Keratinocyte (primary cell): ENCODE measurements at regions not wholly inside any gene's neighbourhood (a gene's known extent, or its start where the extent isn't known, plus 50 kb on each side); places are given as distances from the start of the nearest gene placed in this dataset.

ENCODE experiments used
- DNase-seq: peaks from one replicate; pipeline ENCODE4 v3.0.0-alpha.2; 2011; ENCODE audit warnings: low read depth, missing footprints, low spot score
- FAIRE-seq: peaks from 2 replicates; lab custom pipeline; 2011; peaks lifted over from hg19 to GRCh38; lab: Jason Lieb, UNC
- H2AFZ ChIP-seq: 2 replicates; pipeline ENCODE4 v1.6.0; 2012; ENCODE audit warnings: low read length, control low read depth, inconsistent platforms; ENCODE audit not compliant: control insufficient read depth
- H3K27ac ChIP-seq: 2 replicates; pipeline ENCODE4 v1.5.1; 2011; ENCODE audit warnings: low read length; ENCODE audit not compliant: control insufficient read depth, insufficient read depth
- H3K27me3 ChIP-seq: 3 replicates; pipeline ENCODE4 v1.6.0; 2011; ENCODE audit warnings: low read length; ENCODE audit not compliant: control insufficient read depth, insufficient read depth; ENCODE audit errors: extremely low read depth
- H3K36me3 ChIP-seq, 2 experiments: 2 replicates in 1 of 2; 3 replicates in 1 of 2; pipeline ENCODE4 v1.5.1; 2011; ENCODE audit warnings: low read length in 2 of 2, mild to moderate bottlenecking in 1 of 2; ENCODE audit not compliant: control insufficient read depth in 2 of 2, insufficient read depth in 2 of 2; ENCODE audit errors: extremely low read depth in 1 of 2
- H3K4me1 ChIP-seq: 3 replicates; pipeline ENCODE4 v1.5.1; 2011; ENCODE audit warnings: low read length; ENCODE audit not compliant: control insufficient read depth, insufficient read depth; ENCODE audit errors: extremely low read depth
- H3K4me2 ChIP-seq: 3 replicates; pipeline ENCODE4 v1.6.0; 2011; ENCODE audit warnings: low read depth, low read length; ENCODE audit not compliant: control insufficient read depth, insufficient read depth; ENCODE audit errors: extremely low read depth
- H3K4me3 ChIP-seq, 3 experiments: fragments of 200-600 bp in 1 of 3; sonication (generic) in 1 of 3; 2 replicates in 2 of 3; 3 replicates in 1 of 3; pipeline ENCODE4 v1.5.1; 2011 to 2016; ENCODE audit warnings: low read length in 3 of 3, mild to moderate bottlenecking in 3 of 3, control low read depth in 2 of 3, inconsistent platforms in 1 of 3, low read depth in 1 of 3, mixed read lengths in 1 of 3, mixed run types in 1 of 3, moderate library complexity in 1 of 3; ENCODE audit not compliant: control insufficient read depth in 2 of 3, insufficient read depth in 2 of 3; ENCODE audit errors: extremely low read depth in 1 of 3
- H3K79me2 ChIP-seq: 2 replicates; pipeline ENCODE4 v1.6.0; 2012; ENCODE audit warnings: low read length; ENCODE audit not compliant: control insufficient read depth, insufficient read depth
- H3K9ac ChIP-seq: 3 replicates; pipeline ENCODE4 v1.6.0; 2011; ENCODE audit warnings: low read length; ENCODE audit not compliant: control insufficient read depth, insufficient read depth; ENCODE audit errors: extremely low read depth
- H3K9me1 ChIP-seq: 3 replicates; pipeline ENCODE4 v1.6.0; 2011; ENCODE audit warnings: low read length; ENCODE audit not compliant: control insufficient read depth, insufficient read depth; ENCODE audit errors: extremely low read depth
- H3K9me3 ChIP-seq: 2 replicates; pipeline ENCODE4 v1.5.1; 2012; ENCODE audit warnings: low read depth, low read length; ENCODE audit not compliant: control insufficient read depth
- H4K20me1 ChIP-seq: 3 replicates; pipeline ENCODE4 v1.6.0; 2011; ENCODE audit warnings: low read length; ENCODE audit not compliant: control insufficient read depth, insufficient read depth; ENCODE audit errors: extremely low read depth
- CTCF ChIP-seq, 3 experiments: IDR thresholded peaks in 1 of 3; conservative IDR thresholded peaks in 1 of 3; optimal IDR thresholded peaks in 1 of 3; 2 replicates in 2 of 3; 3 replicates in 1 of 3; pipeline versions ENCODE3 to v1.5.1; 2011; ENCODE audit warnings: low read length in 3 of 3, mild to moderate bottlenecking in 3 of 3, moderate library complexity in 2 of 3, control low read depth in 1 of 3, inconsistent platforms in 1 of 3; ENCODE audit not compliant: insufficient read depth in 2 of 3; ENCODE audit errors: extremely low read depth in 1 of 3
- EZH2 ChIP-seq: IDR thresholded peaks from one replicate; pipeline ENCODE4 v1.6.1; 2012; ENCODE audit warnings: inconsistent platforms, mild to moderate bottlenecking, low read length, moderate library complexity
- dilution Hi-C: fragments of 300-500 bp; cut with MboI; formaldehyde crosslinking; loops from one replicate; pipeline ENCODE4 v1.7.0; 2020; ENCODE audit warnings: low sequenced_read_pairs; ENCODE audit not compliant: extremely low pct_ligation_motif_present

GRCh38 chr7:13231216-13231615 lies 543.8 kb downstream of the ARL4A start:
- Histone ChIP-seq H3K27ac (no peak overlapping the region), H3K27me3 (no peaks in the 10 kb centered on the region), H3K79me2 (no peaks in the 10 kb centered on the region), H2AFZ (no peak overlapping the region), H3K36me3 (no peaks in the 10 kb centered on the region), H3K4me2 (no peak overlapping the region), H4K20me1 (no peaks in the 10 kb centered on the region), H3K4me3 (no peak overlapping the region), H3K9me3 (no peaks in the 10 kb centered on the region), H3K4me1 (no peaks in the 10 kb centered on the region), H3K9me1 (no peaks in the 10 kb centered on the region), H3K9ac (no peak overlapping the region)
- no peak for FAIRE-seq
- DNase-seq: no peak
- dilution Hi-C loops: no loop called here
- TF ChIP-seq EZH2 (no peak), CTCF (optimal IDR thresholded peaks at IDR 0.05 in 1 of 3, IDR thresholded peaks at IDR 0.05 in 1 of 3, conservative IDR thresholded peaks at IDR 0.05 in 1 of 3; ENCODE audit: extremely low read depth in 1 of 3, insufficient read depth in 2 of 3, low read length in 3 of 3) (no peak)

- TF ChIP-seq CTCF (optimal IDR thresholded peaks at IDR 0.05 in 1 of 3, IDR thresholded peaks at IDR 0.05 in 1 of 3, conservative IDR thresholded peaks at IDR 0.05 in 1 of 3; ENCODE audit: extremely low read depth in 1 of 3, insufficient read depth in 2 of 3, low read length in 3 of 3) (no peak), EZH2 (no peak)
- Histone ChIP-seq H3K4me3 (no peak overlapping the region), H3K9ac (no peak overlapping the region), H3K36me3 (no peaks in the 10 kb centered on the region), H4K20me1 (no peaks in the 10 kb centered on the region), H3K4me2 (no peak overlapping the region), H2AFZ (no peak overlapping the region), H3K9me1 (no peaks in the 10 kb centered on the region), H3K79me2 (no peaks in the 10 kb centered on the region), H3K27ac (no peak overlapping the region), H3K4me1 (no peaks in the 10 kb centered on the region), H3K27me3 (no peaks in the 10 kb centered on the region), H3K9me3 (no peaks in the 10 kb centered on the region)
- FAIRE-seq: no peak
- dilution Hi-C loops: no loop called here
- no peak for DNase-seq
Measured at GRCh38 chr7:13235436-13235835, 548.0 kb downstream of the ARL4A start.
